Kidney epithelial cell (primary cell): ENCODE measurements at regions not wholly inside any gene's neighbourhood (a gene's known extent, or its start where the extent isn't known, plus 50 kb on each side); places are given as distances from the start of the nearest gene placed in this dataset.

Experiments
- DNase-seq: peaks from one replicate; pipeline ENCODE4 v3.0.0-alpha.2; 2010; ENCODE audit warnings: low read depth
- H3K27me3 ChIP-seq: 2 replicates; pipeline ENCODE4 v1.6.0; 2011; ENCODE audit warnings: low read length; ENCODE audit not compliant: control insufficient read depth, insufficient read depth
- H3K36me3 ChIP-seq: 2 replicates; pipeline ENCODE4 v1.5.1; 2011; ENCODE audit warnings: low read length; ENCODE audit not compliant: control insufficient read depth, insufficient read depth
- H3K4me3 ChIP-seq: 2 replicates; pipeline ENCODE4 v1.5.1; 2011; ENCODE audit warnings: low read depth, mild to moderate bottlenecking, control low read depth, low read length
- CTCF ChIP-seq: IDR thresholded peaks from 2 replicates; pipeline ENCODE4 v1.5.1; 2011; ENCODE audit warnings: mild to moderate bottlenecking, moderate library complexity, low read length, control low read depth, inconsistent platforms; ENCODE audit not compliant: insufficient read depth, poor library complexity, severe bottlenecking

- H3K36me3 ChIP-seq = no peaks in the 10 kb centered on the region
- DNase-seq = no peak
- H3K4me3 ChIP-seq = no peak overlapping the region
- no peaks in the 10 kb centered on the region for H3K27me3 ChIP-seq
- TF ChIP-seq CTCF = no peak
These were observed 237.6 kb upstream of the STAC start for GRCh38 chr3:36142746-36143145.

- no peak overlapping the region for H3K4me3 ChIP-seq
- no peaks in the 10 kb centered on the region for H3K36me3 ChIP-seq
- no peak for DNase-seq
- TF ChIP-seq CTCF = no peak
- no peaks in the 10 kb centered on the region for H3K27me3 ChIP-seq
These were observed 233.9 kb upstream of the STAC start for GRCh38 chr3:36146404-36146803.

GRCh38 chr3:36147934-36148558 is 232.3 kb upstream of the STAC start:
- Histone ChIP-seq H3K27me3 (no peaks in the 10 kb centered on the region), H3K4me3 (no peak overlapping the region), H3K36me3 (no peaks in the 10 kb centered on the region)
- no peak for TF ChIP-seq CTCF
- DNase-seq = no peak

- peak; percentile 5 for DNase-seq
- no peaks in the 10 kb centered on the region for H3K36me3 ChIP-seq
- H3K4me3 ChIP-seq = no peak overlapping the region
- no peak for TF ChIP-seq CTCF
- no peaks in the 10 kb centered on the region for H3K27me3 ChIP-seq
These were observed 230.8 kb upstream of the STAC start for GRCh38 chr3:36149447-36149865.

GRCh38 chr3:36155515-36155914 is 224.8 kb upstream of the STAC start:
- Histone ChIP-seq H3K4me3 (no peak overlapping the region), H3K36me3 (no peaks in the 10 kb centered on the region), H3K27me3 (no peaks in the 10 kb centered on the region)
- no peak for DNase-seq
- TF ChIP-seq CTCF = no peak

- H3K4me3 ChIP-seq = no peak overlapping the region
- no peaks in the 10 kb centered on the region for H3K27me3 ChIP-seq
- DNase-seq = no peak
- TF ChIP-seq CTCF = no peak
- H3K36me3 ChIP-seq = no peaks in the 10 kb centered on the region
These were observed 215.9 kb upstream of the STAC start for GRCh38 chr3:36164400-36164799.
